Mesothelial cell of epicardium (in vitro differentiated cells): ENCODE measurements at regions not wholly inside any gene's neighbourhood (a gene's known extent, or its start where the extent isn't known, plus 50 kb on each side); places are given as distances from the start of the nearest gene placed in this dataset.

ENCODE experiments used
- DNase-seq, 2 experiments: peaks; one replicate each; pipeline ENCODE4 v3.0.0; 2021; ENCODE audit warnings: low spot score in 2 of 2; ENCODE audit not compliant: unreplicated experiment in 2 of 2
- H3K27ac Mint-ChIP-seq: 2 replicates; pipeline ENCODE4 v1.8.0; 2021; ENCODE audit warnings: mixed read lengths
- H3K27me3 Mint-ChIP-seq: 2 replicates; pipeline ENCODE4 v1.8.0; 2021; ENCODE audit warnings: low read depth, mixed read lengths
- H3K36me3 Mint-ChIP-seq: 2 replicates; pipeline ENCODE4 v1.8.0; 2021; ENCODE audit warnings: mixed read lengths
- H3K4me1 Mint-ChIP-seq: 2 replicates; pipeline ENCODE4 v1.8.0; 2021; ENCODE audit warnings: mixed read lengths
- H3K4me3 Mint-ChIP-seq: 2 replicates; pipeline ENCODE4 v1.8.0; 2021; ENCODE audit warnings: mild to moderate bottlenecking, moderate library complexity, mixed read lengths
- H3K9me3 Mint-ChIP-seq: 2 replicates; pipeline ENCODE4 v1.8.0; 2021; ENCODE audit warnings: mixed read lengths
- CTCF ChIP-seq: fragments of 200-600 bp; sonication (generic); IDR thresholded peaks from one replicate; pipeline ENCODE4 v1.5.0; 2021; ENCODE audit warnings: antibody characterized with exemption; ENCODE audit not compliant: unreplicated experiment

- H3K27ac Mint-ChIP-seq: no peak overlapping the region
These were observed 169.0 kb upstream of the PITX1 start for GRCh38 chr5:135203019-135203418.

GRCh38 chr5:135199919-135200318 is 165.9 kb upstream of the PITX1 start:
- H3K4me3 Mint-ChIP-seq: no peak overlapping the region
- H3K4me1 Mint-ChIP-seq: no peaks in the 10 kb centered on the region
- H3K27ac Mint-ChIP-seq: no peak overlapping the region
- H3K9me3 Mint-ChIP-seq: peaks cover 51% of the 10 kb centered on the region
- H3K27me3 Mint-ChIP-seq: peaks cover 35% of the 10 kb centered on the region
- H3K36me3 Mint-ChIP-seq: peaks cover 18% of the 10 kb centered on the region
- DNase-seq: no peak
- TF ChIP-seq CTCF: no peak

More at GRCh38 chr5:135203019-135203418, 169.0 kb upstream of the PITX1 start:
- H3K4me1 Mint-ChIP-seq: peaks cover 3% of the 10 kb centered on the region
- H3K4me3 Mint-ChIP-seq: no peak overlapping the region
- no peak for DNase-seq
- peaks cover 11% of the 10 kb centered on the region for H3K36me3 Mint-ChIP-seq
- no peak for TF ChIP-seq CTCF
- peaks cover 30% of the 10 kb centered on the region for H3K9me3 Mint-ChIP-seq
- peaks cover 23% of the 10 kb centered on the region for H3K27me3 Mint-ChIP-seq

- Mint-ChIP-seq H3K27me3 (peaks cover 65% of the 10 kb centered on the region), H3K4me1 (peaks cover 16% of the 10 kb centered on the region), H3K36me3 (peaks cover 8% of the 10 kb centered on the region), H3K27ac (no peak overlapping the region), H3K9me3 (peaks cover 27% of the 10 kb centered on the region), H3K4me3 (no peak overlapping the region)
- no peak for TF ChIP-seq CTCF
- DNase-seq: no peak
These were observed 162.5 kb upstream of the PITX1 start for GRCh38 chr5:135196483-135196882.

GRCh38 chr5:135195270-135195608 is 161.2 kb upstream of the PITX1 start:
- DNase-seq: no peak
- Mint-ChIP-seq H3K27ac (no peak overlapping the region), H3K27me3 (peaks cover 65% of the 10 kb centered on the region), H3K4me1 (peaks cover 26% of the 10 kb centered on the region), H3K9me3 (peaks cover 27% of the 10 kb centered on the region), H3K36me3 (peaks cover 8% of the 10 kb centered on the region), H3K4me3 (no peak overlapping the region)
- TF ChIP-seq CTCF: no peak

- Mint-ChIP-seq H3K4me1 (peaks cover 30% of the 10 kb centered on the region), H3K36me3 (peaks cover 8% of the 10 kb centered on the region), H3K27me3 (peaks cover 62% of the 10 kb centered on the region), H3K4me3 (no peak overlapping the region), H3K27ac (peak overlapping the region; percentile 83), H3K9me3 (peaks cover 27% of the 10 kb centered on the region)
- DNase-seq: no peak
- TF ChIP-seq CTCF: no peak
These were observed 160.7 kb upstream of the PITX1 start for GRCh38 chr5:135194573-135195269.

- Mint-ChIP-seq H3K4me3 (no peak overlapping the region), H3K4me1 (peaks cover 35% of the 10 kb centered on the region), H3K27ac (peak overlapping the region; percentile 83), H3K36me3 (peaks cover 8% of the 10 kb centered on the region), H3K27me3 (peaks cover 60% of the 10 kb centered on the region), H3K9me3 (peaks cover 27% of the 10 kb centered on the region)
- no peak for TF ChIP-seq CTCF
- DNase-seq: no peak
These were observed 160.1 kb upstream of the PITX1 start for GRCh38 chr5:135194126-135194488.
